HepG2 (cell line): ENCODE measurements at regions not wholly inside any gene's neighbourhood (a gene's known extent, or its start where the extent isn't known, plus 50 kb on each side); places are given as distances from the start of the nearest gene placed in this dataset.

Experiments
- ATAC-seq: fragments of 200-7000 bp; cut with Tn5 transposase; 3 replicates; pipeline ENCODE4 v1.9.1; 2020; ENCODE audit warnings: mild to moderate bottlenecking, moderate library complexity
- BruUV-seq: library from RNA; stranded (reverse); fragments of 400-500 nt; replicated peaks from 2 replicates; lab custom pipeline; 2021; lab: Mats Ljungman, UMichigan
- CTCF ChIA-PET: fragments of 300-600 bp; formaldehyde crosslinking; extraction: SDS; loops from one replicate; lab custom pipeline; 2021; ENCODE audit warnings: low total read pairs, inconsistent platforms, low intra/inter-chr PET ratio; lab: Yijun Ruan, JAX
- POLR2A ChIA-PET: fragments of 350-600 bp; sonication (Branson Sonifier 250); formaldehyde crosslinking; loops from one replicate; lab custom pipeline; 2020; ENCODE audit warnings: antibody characterized with exemption, inconsistent platforms; lab: Yijun Ruan, JAX
- DNase-seq: peaks from one replicate; pipeline ENCODE4 v3.0.0-alpha.2; 2015; ENCODE audit warnings: low spot score
- FAIRE-seq: peaks from 3 replicates; lab custom pipeline; 2011; peaks lifted over from hg19 to GRCh38; lab: Jason Lieb, UNC
- H2AFZ ChIP-seq: one replicate; pipeline ENCODE4 v1.6.1; 2011; ENCODE audit warnings: low read length, inconsistent platforms
- H3K27ac ChIP-seq: fragments of 300-600 bp; 3 replicates; pipeline ENCODE4 v1.8.0; 2011; ENCODE audit warnings: mixed run types, mild to moderate bottlenecking, mixed read lengths, low read length, inconsistent platforms; ENCODE audit not compliant: insufficient read depth; ENCODE audit errors: extremely low read length
- H3K27me3 ChIP-seq, 2 experiments: fragments of 200-600 bp in 1 of 2; 2 replicates in 1 of 2; 3 replicates in 1 of 2; pipeline versions ENCODE4 v1.6.0 to v1.8.0; 2011; ENCODE audit warnings: low read length in 2 of 2, mild to moderate bottlenecking in 2 of 2, moderate library complexity in 2 of 2, inconsistent platforms in 1 of 2; ENCODE audit not compliant: insufficient read depth in 2 of 2, control insufficient read depth in 1 of 2
- H3K36me3 ChIP-seq, 2 experiments: fragments of 200-600 bp in 1 of 2; replicated peaks in 1 of 2; 2 replicates in 1 of 2; 3 replicates in 1 of 2; pipeline versions ENCODE4 v1.5.1 to v1.8.0; 2011; ENCODE audit warnings: low read length in 2 of 2, inconsistent platforms in 1 of 2; ENCODE audit not compliant: insufficient read depth in 2 of 2, control insufficient read depth in 1 of 2
- H3K4me1 ChIP-seq: 2 replicates; pipeline ENCODE4 v1.5.1; 2012; ENCODE audit warnings: low read length, inconsistent platforms; ENCODE audit not compliant: insufficient read depth
- H3K4me2 ChIP-seq: 2 replicates; pipeline ENCODE4 v1.6.0; 2011; ENCODE audit warnings: low read depth, low read length, inconsistent platforms
- H3K4me3 ChIP-seq, 3 experiments: fragments of 200-600 bp in 1 of 3; sonication (generic), shearing (Covaris generic) in 1 of 3; replicated peaks in 1 of 3; 2 replicates each; pipeline ENCODE4 v1.5.1; 2011 to 2016; ENCODE audit warnings: low read length in 3 of 3, inconsistent platforms in 2 of 3, low read depth in 2 of 3, mild to moderate bottlenecking in 2 of 3, control low read depth in 1 of 3, mixed read lengths in 1 of 3; ENCODE audit not compliant: insufficient read depth in 1 of 3
- H3K79me2 ChIP-seq: one replicate; pipeline ENCODE4 v1.6.1; 2011; ENCODE audit warnings: low read length, inconsistent platforms; ENCODE audit not compliant: insufficient read depth
- H3K9ac ChIP-seq: 2 replicates; pipeline ENCODE4 v1.6.0; 2011; ENCODE audit warnings: mild to moderate bottlenecking, low read depth, low read length, inconsistent platforms; ENCODE audit not compliant: insufficient read depth
- H3K9me3 ChIP-seq: 2 replicates; pipeline ENCODE4 v1.5.1; 2012; ENCODE audit warnings: mild to moderate bottlenecking, low read length
- H4K20me1 ChIP-seq: 2 replicates; pipeline ENCODE4 v1.6.0; 2011; ENCODE audit warnings: inconsistent platforms, mild to moderate bottlenecking, low read length, moderate library complexity; ENCODE audit not compliant: insufficient read depth
- CHD2 ChIP-seq: IDR thresholded peaks from 2 replicates; pipeline ENCODE4 v1.6.1; 2011; ENCODE audit warnings: low read depth, low read length, improper control_type of control experiment
- DMAP1 ChIP-seq: IDR thresholded peaks from 2 replicates; pipeline ENCODE4 v1.6.1; 2016
- FOXA1 ChIP-seq, 2 experiments: fragments of 450-650 bp in 1 of 2; sonication (generic) in 1 of 2; formaldehyde crosslinking in 1 of 2; IDR thresholded peaks; 2 replicates each; pipeline versions ENCODE4 v1.4.0 to v1.6.1; 2016 to 2020; ENCODE audit warnings: missing genetic modification reagents in 1 of 2
- GPBP1L1 ChIP-seq: sonication (generic); formaldehyde crosslinking; IDR thresholded peaks from 2 replicates; pipeline ENCODE4 v1.5.0; 2020; ENCODE audit warnings: mild to moderate bottlenecking, missing genetic modification reagents
- HHEX ChIP-seq: IDR thresholded peaks from 2 replicates; pipeline ENCODE4 v1.6.1; 2016; ENCODE audit warnings: control low read depth
- MLLT10 ChIP-seq: sonication (generic); formaldehyde crosslinking; IDR thresholded peaks from 2 replicates; pipeline ENCODE4 v1.4.0; 2020; ENCODE audit warnings: missing genetic modification reagents
- RERE ChIP-seq: IDR thresholded peaks from 2 replicates; pipeline ENCODE4 v1.6.1; 2016; ENCODE audit warnings: low read depth, missing genetic modification reagents, missing compliant biosample characterization
- SOX5 ChIP-seq: IDR thresholded peaks from 2 replicates; pipeline ENCODE4 v1.6.1; 2016; ENCODE audit warnings: borderline replicate concordance
- SUZ12 ChIP-seq: fragments of 150-350 bp; IDR thresholded peaks from 2 replicates; pipeline ENCODE4 v1.6.1; 2014; ENCODE audit warnings: low read depth, low read length
- ZNF20 ChIP-seq: sonication (generic); formaldehyde crosslinking; IDR thresholded peaks from 2 replicates; pipeline ENCODE4 v1.4.0; 2020; ENCODE audit warnings: mild to moderate bottlenecking, moderate library complexity, missing genetic modification reagents
- ZNF235 ChIP-seq: sonication (generic); formaldehyde crosslinking; IDR thresholded peaks from 2 replicates; pipeline ENCODE4 v1.8.1; 2023; ENCODE audit warnings: mild to moderate bottlenecking, missing genetic modification reagents, borderline replicate concordance
- ZNF430 ChIP-seq: sonication (generic); formaldehyde crosslinking; IDR thresholded peaks from 2 replicates; pipeline ENCODE4 v1.9.0; 2021; ENCODE audit warnings: mild to moderate bottlenecking, missing genetic modification reagents
- WGBS: methylation state at CpG from one replicate; pipeline ENCODE4 v1.1.6; 2017; ENCODE audit warnings: low lambda C conversion rate; 5-methylcytosine and 5-hydroxymethylcytosine counted together
- in situ Hi-C: cut with HindIII; loops from 2 replicates; pipeline ENCODE4 v1.10.0; 2017; ENCODE audit warnings: low pct_unique_long_range_greater_than_20kb; ENCODE audit not compliant: extremely low pct_ligation_motif_present
- intact Hi-C: fragments of 100-400 bp; cut with micrococcal nuclease; formaldehyde crosslinking; loops from one replicate; pipeline ENCODE4 v1.10.0; 2022; ENCODE audit not compliant: unreplicated experiment
- TF ChIP-seq, protein P1 (sequence below): IDR thresholded peaks from 2 replicates; pipeline ENCODE4 v1.6.1; 2018; ENCODE audit warnings: missing genetic modification reagents

- H3K27me3 ChIP-seq = no peaks in the 10 kb centered on the region; a peak in 1 of 5 replicates
- DNase-seq (no peak), FAIRE-seq (no peak), ATAC-seq (no peak)
- H3K4me3 ChIP-seq = no peak overlapping the region
- H3K36me3 ChIP-seq = no peaks in the 10 kb centered on the region
- no peaks in the 10 kb centered on the region for H3K79me2 ChIP-seq
- no peak overlapping the region for H3K27ac ChIP-seq
- ChIA-PET CTCF (no interaction called here), POLR2A (no interaction called here)
- in situ Hi-C loops (no loop called here), intact Hi-C loops (no loop called here)
- no peaks in the 10 kb centered on the region for H3K4me1 ChIP-seq
- no peak for TF ChIP-seq CHD2
- TF ChIP-seq ZNF235 (CRISPR knock-in tag) = no peak
- H4K20me1 ChIP-seq = no peaks in the 10 kb centered on the region
- H2AFZ ChIP-seq = no peak overlapping the region
- no peak overlapping the region for H3K9ac ChIP-seq
- no TSS peak for BruUV-seq
- WGBS = 3% methylated on average over 2 of the region's 2 CpGs
- H3K4me2 ChIP-seq = no peak overlapping the region
- no peaks in the 10 kb centered on the region for H3K9me3 ChIP-seq
These were observed 75.8 kb upstream of the TMEM72 start for GRCh38 chr10:44835300-44835699.

GRCh38 chr10:44843484-44843883, 67.7 kb upstream of the TMEM72 start:
- H3K36me3 ChIP-seq = no peaks in the 10 kb centered on the region
- H3K27me3 ChIP-seq = no peaks in the 10 kb centered on the region; a peak in 2 of 5 replicates
- H3K4me1 ChIP-seq = no peaks in the 10 kb centered on the region
- no peaks in the 10 kb centered on the region for H3K9me3 ChIP-seq
- H3K27ac ChIP-seq = no peak overlapping the region
- WGBS = 16% methylated on average over 2 of the region's 2 CpGs
- no peak overlapping the region for H2AFZ ChIP-seq
- H3K79me2 ChIP-seq = no peaks in the 10 kb centered on the region
- no peak overlapping the region for H3K4me2 ChIP-seq
- FAIRE-seq = no peak
- no TSS peak for BruUV-seq
- no peak for DNase-seq
- no peak for ATAC-seq
- intact Hi-C loops (no loop called here), in situ Hi-C loops (no loop called here)
- H3K9ac ChIP-seq = no peak overlapping the region
- H3K4me3 ChIP-seq = no peak overlapping the region
- H4K20me1 ChIP-seq = no peaks in the 10 kb centered on the region
- ChIA-PET CTCF (no interaction called here), POLR2A (no interaction called here)
- TF ChIP-seq, protein P1, sequence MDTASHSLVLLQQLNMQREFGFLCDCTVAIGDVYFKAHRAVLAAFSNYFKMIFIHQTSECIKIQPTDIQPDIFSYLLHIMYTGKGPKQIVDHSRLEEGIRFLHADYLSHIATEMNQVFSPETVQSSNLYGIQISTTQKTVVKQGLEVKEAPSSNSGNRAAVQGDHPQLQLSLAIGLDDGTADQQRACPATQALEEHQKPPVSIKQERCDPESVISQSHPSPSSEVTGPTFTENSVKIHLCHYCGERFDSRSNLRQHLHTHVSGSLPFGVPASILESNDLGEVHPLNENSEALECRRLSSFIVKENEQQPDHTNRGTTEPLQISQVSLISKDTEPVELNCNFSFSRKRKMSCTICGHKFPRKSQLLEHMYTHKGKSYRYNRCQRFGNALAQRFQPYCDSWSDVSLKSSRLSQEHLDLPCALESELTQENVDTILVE (CRISPR knock-in tag) = no peak
- TF ChIP-seq ZNF20 (CRISPR knock-in tag) (no peak), HHEX (CRISPR knock-in tag) (no peak), MLLT10 (no peak), SUZ12 (no peak), FOXA1 (IDR thresholded peaks at IDR 0.05) (no peak), FOXA1 (CRISPR knock-in tag; IDR thresholded peaks at IDR 0.05) (no peak), SOX5 (CRISPR knock-in tag) (no peak), DMAP1 (CRISPR knock-in tag) (no peak), GPBP1L1 (CRISPR knock-in tag) (no peak), RERE (no peak), ZNF430 (CRISPR knock-in tag) (no peak)
